MV-4-11 (cell line): ENCODE measurements at regions not wholly inside any gene's neighbourhood (a gene's known extent, or its start where the extent isn't known, plus 50 kb on each side); places are given as distances from the start of the nearest gene placed in this dataset.
A peak's percentile ranks its signal among the peaks of the same experiment; 100 is the strongest.

Source experiments
- DNase-seq: peaks from one replicate; lab custom pipeline; 2025; lab: John Stamatoyannopoulos, UW

- DNase-seq, result no peak
Measured at GRCh38 chrX:21126661-21127060, 247.6 kb upstream of the CNKSR2 start.

- DNase-seq, result no peak
Measured at GRCh38 chrX:21131346-21131745, 242.9 kb upstream of the CNKSR2 start.

GRCh38 chrX:21131786-21132185 is 242.4 kb upstream of the CNKSR2 start:
- DNase-seq, result no peak

GRCh38 chrX:21132686-21133393 is 241.4 kb upstream of the CNKSR2 start:
- DNase-seq, result no peak

- no peak for DNase-seq
Measured at GRCh38 chrX:21150208-21150607, 224.0 kb upstream of the CNKSR2 start.

GRCh38 chrX:21151051-21151450 is 223.2 kb upstream of the CNKSR2 start:
- no peak for DNase-seq

- DNase-seq, result no peak
Measured at GRCh38 chrX:21153033-21153432, 221.2 kb upstream of the CNKSR2 start.

GRCh38 chrX:21153503-21153902 is 220.7 kb upstream of the CNKSR2 start:
- no peak for DNase-seq

GRCh38 chrX:21155916-21156315 is 218.3 kb upstream of the CNKSR2 start:
- DNase-seq, result no peak

- DNase-seq, result no peak
Measured at GRCh38 chrX:21156632-21157031, 217.6 kb upstream of the CNKSR2 start.

- no peak for DNase-seq
Measured at GRCh38 chrX:21158678-21159077, 215.5 kb upstream of the CNKSR2 start.

- DNase-seq, result no peak
Measured at GRCh38 chrX:21166272-21166982, 207.8 kb upstream of the CNKSR2 start.

GRCh38 chrX:21167011-21167410 is 207.2 kb upstream of the CNKSR2 start:
- no peak for DNase-seq

- DNase-seq, result no peak
Measured at GRCh38 chrX:21167494-21167893, 206.7 kb upstream of the CNKSR2 start.

- no peak for DNase-seq
Measured at GRCh38 chrX:21168401-21169160, 205.6 kb upstream of the CNKSR2 start.

GRCh38 chrX:21171181-21171580 is 203.0 kb upstream of the CNKSR2 start:
- DNase-seq, result peak; percentile 14

GRCh38 chrX:21174439-21174838 is 199.8 kb upstream of the CNKSR2 start:
- DNase-seq, result no peak

- DNase-seq, result no peak
Measured at GRCh38 chrX:21176921-21177571, 197.2 kb upstream of the CNKSR2 start.

GRCh38 chrX:21181232-21181853 is 192.9 kb upstream of the CNKSR2 start:
- DNase-seq, result no peak

- DNase-seq, result no peak
Measured at GRCh38 chrX:21193196-21193595, 181.0 kb upstream of the CNKSR2 start.

- DNase-seq, result no peak
Measured at GRCh38 chrX:21194526-21194925, 179.7 kb upstream of the CNKSR2 start.

- no peak for DNase-seq
Measured at GRCh38 chrX:21207080-21207479, 167.1 kb upstream of the CNKSR2 start.
